ENCODE measurements at regions not wholly inside any gene's neighbourhood (a gene's known extent, or its start where the extent isn't known, plus 50 kb on each side); places are given as distances from the start of the nearest gene placed in this dataset.

GRCh38 chr7:40969641-40970040, 733.2 kb downstream of the INHBA start:
- no peak for DNase-seq

- no peak for DNase-seq
Measured at GRCh38 chr7:40966693-40967092, 736.2 kb downstream of the INHBA start.

GRCh38 chr7:40965774-40966173, 737.1 kb downstream of the INHBA start:
- DNase-seq, result no peak

- DNase-seq, result no peak
Measured at GRCh38 chr7:40965016-40965415, 737.9 kb downstream of the INHBA start.

GRCh38 chr7:40964610-40965009, 738.3 kb downstream of the INHBA start:
- no peak for DNase-seq

- DNase-seq, result no peak
Measured at GRCh38 chr7:40959955-40960354, 742.9 kb downstream of the INHBA start.

- DNase-seq, result no peak
Measured at GRCh38 chr7:40948239-40948638, 754.7 kb downstream of the INHBA start.

- DNase-seq, result no peak
Measured at GRCh38 chr7:40947566-40947965, 755.3 kb downstream of the INHBA start.

- DNase-seq, result no peak
Measured at GRCh38 chr7:40946549-40946948, 756.3 kb downstream of the INHBA start.

GRCh38 chr7:40945788-40946187, 757.1 kb downstream of the INHBA start:
- no peak for DNase-seq

- no peak for DNase-seq
Measured at GRCh38 chr7:40944981-40945585, 757.8 kb downstream of the INHBA start.

GRCh38 chr7:40937879-40938278, 765.0 kb downstream of the INHBA start:
- DNase-seq, result no peak

GRCh38 chr7:40935435-40935834, 767.5 kb downstream of the INHBA start:
- DNase-seq, result no peak

- DNase-seq, result no peak
Measured at GRCh38 chr7:40923626-40924025, 779.3 kb downstream of the INHBA start.

GRCh38 chr7:40922316-40922670, 780.6 kb downstream of the INHBA start:
- no peak for DNase-seq

- DNase-seq, result no peak
Measured at GRCh38 chr7:40921589-40922315, 781.1 kb downstream of the INHBA start.

- no peak for DNase-seq
Measured at GRCh38 chr7:40918701-40919271, 784.0 kb downstream of the SUGCT start.

GRCh38 chr7:40916813-40917212, 782.0 kb downstream of the SUGCT start:
- DNase-seq, result no peak

GRCh38 chr7:40915071-40915470, 780.3 kb downstream of the SUGCT start:
- DNase-seq, result no peak

Data from NCI-H1694 treated with DMSO at 0.1 percent for 48 hours (cell line).